ENCODE measurements at regions not wholly inside any gene's neighbourhood (a gene's known extent, or its start where the extent isn't known, plus 50 kb on each side); places are given as distances from the start of the nearest gene placed in this dataset.
"Not testable (repeated sequence)": the region's sequence is repeated elsewhere in the genome, so short reads cannot be mapped to it uniquely, and the experiment has no call there.

DNA sequence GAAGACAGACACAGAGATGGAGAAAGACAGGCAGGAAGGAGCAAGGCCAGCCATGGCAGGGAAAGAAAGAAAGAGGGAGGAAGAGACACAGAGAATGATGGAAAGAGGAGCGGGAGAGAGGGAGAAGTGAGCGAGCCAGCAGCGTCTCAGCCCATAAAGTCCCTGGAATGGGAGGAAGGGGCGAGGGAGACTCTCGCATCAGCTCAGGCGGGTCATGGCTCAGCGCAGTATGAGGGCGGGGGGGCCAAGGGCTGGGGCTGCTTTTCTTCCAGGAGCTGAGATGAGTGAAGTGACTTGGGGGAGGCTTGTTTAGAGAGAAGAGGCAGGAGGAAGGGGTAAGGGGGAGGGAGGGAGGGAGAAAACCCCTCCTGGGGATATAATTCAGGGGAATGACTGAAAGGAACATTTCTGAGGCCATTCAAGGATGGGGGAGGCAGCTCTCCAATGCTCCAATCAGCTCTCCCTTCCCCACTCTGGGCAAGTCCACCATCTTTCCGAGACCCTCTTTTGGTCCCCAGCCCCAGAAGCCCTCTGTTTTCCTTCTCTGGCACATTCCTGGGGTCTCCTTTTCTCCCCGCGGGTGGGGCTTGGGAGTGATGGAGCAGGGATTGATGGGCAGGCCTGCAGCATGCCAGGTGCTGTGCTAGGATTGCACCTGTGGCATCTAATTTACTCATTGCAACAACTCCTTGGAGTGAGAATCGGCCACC, 87.9 kb downstream of the HIF1AN start:
- Histone ChIP-seq H3K9ac (ENCODE audit: low read depth, low read length) (no peak overlapping the region), H3K4me1 (ENCODE audit: insufficient read depth, low read length) (peaks cover 5% of the 10 kb centered on the region; the same call in 1 of the 2 replicates), H3K9me3 (ENCODE audit: insufficient read depth, low read depth, low read length) (no peaks in the 10 kb centered on the region), H3K27ac (ENCODE audit: low read length) (no peak overlapping the region), H3K4me3 (ENCODE audit: low read length) (no peak overlapping the region), H3K27me3 (ENCODE audit: insufficient read depth, low read length) (peaks cover 26% of the 10 kb centered on the region), H3K36me3 (ENCODE audit: insufficient read depth, low read depth, low read length) (no peaks in the 10 kb centered on the region)

- H3K36me3 ChIP-seq (ENCODE audit: insufficient read depth, low read depth, low read length), result no peaks in the 10 kb centered on the region
- peaks cover 5% of the 10 kb centered on the region; the same call in 1 of the 2 replicates for H3K4me1 ChIP-seq (ENCODE audit: insufficient read depth, low read length)
- no peak overlapping the region for H3K4me3 ChIP-seq (ENCODE audit: low read length)
- H3K27me3 ChIP-seq (ENCODE audit: insufficient read depth, low read length), result peaks cover 20% of the 10 kb centered on the region
- no peak overlapping the region for H3K9ac ChIP-seq (ENCODE audit: low read depth, low read length)
- no peak overlapping the region for H3K27ac ChIP-seq (ENCODE audit: low read length)
- no peaks in the 10 kb centered on the region for H3K9me3 ChIP-seq (ENCODE audit: insufficient read depth, low read depth, low read length)
Observed at GRCh38 chr10:100624298-100624697, 88.6 kb downstream of the HIF1AN start.

DNA sequence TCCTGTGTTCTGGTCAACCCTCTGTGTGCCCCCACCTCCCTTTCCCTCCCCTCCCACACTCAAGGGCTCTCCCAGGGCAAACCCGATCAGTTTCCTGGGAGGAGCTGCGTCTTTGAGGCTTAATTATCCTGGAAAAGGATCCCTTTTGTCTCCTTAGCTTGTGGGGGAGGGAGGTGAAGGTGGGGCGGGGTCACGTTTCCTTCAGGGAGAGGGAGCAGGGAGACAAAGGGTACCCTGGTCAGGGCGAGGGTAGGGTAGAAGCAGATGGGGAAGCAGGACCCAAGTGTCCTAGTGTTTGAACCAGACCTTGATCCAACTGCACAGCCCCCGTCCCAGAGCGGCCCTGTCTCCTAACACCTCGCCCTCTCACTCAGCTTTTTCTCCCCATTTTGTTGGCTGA, 90.1 kb downstream of the HIF1AN start:
- Histone ChIP-seq H3K36me3 (ENCODE audit: insufficient read depth, low read depth, low read length) (no peaks in the 10 kb centered on the region), H3K4me3 (ENCODE audit: low read length) (peak overlapping the region; percentile 24; the same call in 1 of the 2 replicates), H3K4me1 (ENCODE audit: insufficient read depth, low read length) (peaks cover 5% of the 10 kb centered on the region; the same call in 1 of the 2 replicates), H3K9ac (ENCODE audit: low read depth, low read length) (no peak overlapping the region; the same call in 1 of the 2 replicates), H3K27ac (ENCODE audit: low read length) (no peak overlapping the region), H3K9me3 (ENCODE audit: insufficient read depth, low read depth, low read length) (no peaks in the 10 kb centered on the region), H3K27me3 (ENCODE audit: insufficient read depth, low read length) (peaks cover 13% of the 10 kb centered on the region)

DNA sequence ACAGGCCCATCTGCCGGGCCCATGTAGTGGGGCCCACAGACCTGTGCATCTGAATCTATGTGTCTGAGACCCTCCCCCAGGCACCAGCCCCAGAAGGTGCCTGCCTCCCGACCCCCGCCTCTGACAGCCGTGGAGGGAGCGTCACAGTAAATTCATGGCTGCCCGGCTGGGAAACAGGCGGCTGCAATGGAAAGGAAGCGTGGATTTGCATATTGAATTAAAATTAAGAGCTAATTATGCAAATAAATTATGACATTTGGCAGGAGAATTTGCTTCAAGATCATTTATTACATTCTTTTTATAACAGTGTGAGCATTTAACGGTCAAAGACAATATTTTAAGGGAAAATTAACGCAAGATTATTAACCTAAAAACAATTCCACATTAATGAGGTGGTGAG, 92.3 kb downstream of the HIF1AN start:
- Histone ChIP-seq H3K27me3 (ENCODE audit: insufficient read depth, low read length) (peaks cover 10% of the 10 kb centered on the region; the same call in 1 of the 2 replicates), H3K4me1 (ENCODE audit: insufficient read depth, low read length) (peaks cover 5% of the 10 kb centered on the region; the same call in 1 of the 2 replicates), H3K36me3 (ENCODE audit: insufficient read depth, low read depth, low read length) (no peaks in the 10 kb centered on the region), H3K9ac (ENCODE audit: low read depth, low read length) (no peak overlapping the region), H3K4me3 (ENCODE audit: low read length) (no peak overlapping the region), H3K27ac (ENCODE audit: low read length) (no peak overlapping the region), H3K9me3 (ENCODE audit: insufficient read depth, low read depth, low read length) (no peaks in the 10 kb centered on the region)

DNA sequence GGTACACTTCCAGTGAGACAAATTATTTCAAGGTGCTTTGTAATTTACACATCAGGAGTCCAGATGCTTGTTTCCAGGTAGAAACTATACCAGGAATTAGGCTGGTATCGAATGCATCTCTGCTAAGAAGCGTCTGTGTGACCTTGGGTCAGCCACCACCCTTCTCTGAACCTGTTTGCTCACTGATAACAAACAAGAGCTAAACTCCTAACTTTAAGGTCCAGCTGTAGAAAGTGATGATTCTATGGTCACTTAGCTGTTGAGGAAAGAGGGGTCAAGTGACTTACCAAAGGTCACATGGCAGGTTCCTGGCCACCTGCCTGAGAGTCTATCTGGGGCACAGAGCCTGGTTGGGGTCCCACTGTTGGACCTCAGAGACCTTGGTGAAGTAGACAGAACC, 95.4 kb downstream of the HIF1AN start:
- no peaks in the 10 kb centered on the region for H3K36me3 ChIP-seq (ENCODE audit: insufficient read depth, low read depth, low read length)

GRCh38 chr10:100632027-100632426, 96.3 kb downstream of the HIF1AN start:
- Histone ChIP-seq H3K27me3 (ENCODE audit: insufficient read depth, low read length) (peaks cover 1% of the 10 kb centered on the region; the same call in 1 of the 2 replicates), H3K9ac (ENCODE audit: low read depth, low read length) (no peak overlapping the region), H3K9me3 (ENCODE audit: insufficient read depth, low read depth, low read length) (no peaks in the 10 kb centered on the region), H3K4me3 (ENCODE audit: low read length) (no peak overlapping the region), H3K27ac (ENCODE audit: low read length) (no peak overlapping the region), H3K4me1 (ENCODE audit: insufficient read depth, low read length) (no peaks in the 10 kb centered on the region), H3K36me3 (ENCODE audit: insufficient read depth, low read depth, low read length) (no peaks in the 10 kb centered on the region)

More for the DNA sequence above, 95.4 kb downstream of the HIF1AN start:
- H3K27me3 ChIP-seq (ENCODE audit: insufficient read depth, low read length), result no peaks in the 10 kb centered on the region; the same call in 1 of the 2 replicates
- no peak overlapping the region for H3K27ac ChIP-seq (ENCODE audit: low read length)
- H3K4me3 ChIP-seq (ENCODE audit: low read length), result no peak overlapping the region
- H3K9ac ChIP-seq (ENCODE audit: low read depth, low read length), result no peak overlapping the region
- H3K4me1 ChIP-seq (ENCODE audit: insufficient read depth, low read length), result peaks cover 2% of the 10 kb centered on the region; the same call in 1 of the 2 replicates
- H3K9me3 ChIP-seq (ENCODE audit: insufficient read depth, low read depth, low read length), result no peaks in the 10 kb centered on the region

GRCh38 chr10:100634034-100634433, 98.3 kb downstream of the HIF1AN start:
- Histone ChIP-seq H3K4me1 (ENCODE audit: insufficient read depth, low read length) (peaks cover 5% of the 10 kb centered on the region), H3K9ac (ENCODE audit: low read depth, low read length) (no peak overlapping the region), H3K27me3 (ENCODE audit: insufficient read depth, low read length) (peaks cover 7% of the 10 kb centered on the region; the same call in 1 of the 2 replicates), H3K27ac (ENCODE audit: low read length) (no peak overlapping the region), H3K36me3 (ENCODE audit: insufficient read depth, low read depth, low read length) (no peaks in the 10 kb centered on the region), H3K4me3 (ENCODE audit: low read length) (no peak overlapping the region), H3K9me3 (ENCODE audit: insufficient read depth, low read depth, low read length) (no peaks in the 10 kb centered on the region)

GRCh38 chr10:100636848-100637553, 101.3 kb downstream of the HIF1AN start:
- Histone ChIP-seq H3K4me3 (ENCODE audit: low read length) (no peak overlapping the region), H3K9ac (ENCODE audit: low read depth, low read length) (no peak overlapping the region), H3K27ac (ENCODE audit: low read length) (no peak overlapping the region), H3K27me3 (ENCODE audit: insufficient read depth, low read length) (peaks cover 32% of the 10 kb centered on the region), H3K36me3 (ENCODE audit: insufficient read depth, low read depth, low read length) (no peaks in the 10 kb centered on the region), H3K4me1 (ENCODE audit: insufficient read depth, low read length) (peaks cover 9% of the 10 kb centered on the region), H3K9me3 (ENCODE audit: insufficient read depth, low read depth, low read length) (no peaks in the 10 kb centered on the region)

DNA sequence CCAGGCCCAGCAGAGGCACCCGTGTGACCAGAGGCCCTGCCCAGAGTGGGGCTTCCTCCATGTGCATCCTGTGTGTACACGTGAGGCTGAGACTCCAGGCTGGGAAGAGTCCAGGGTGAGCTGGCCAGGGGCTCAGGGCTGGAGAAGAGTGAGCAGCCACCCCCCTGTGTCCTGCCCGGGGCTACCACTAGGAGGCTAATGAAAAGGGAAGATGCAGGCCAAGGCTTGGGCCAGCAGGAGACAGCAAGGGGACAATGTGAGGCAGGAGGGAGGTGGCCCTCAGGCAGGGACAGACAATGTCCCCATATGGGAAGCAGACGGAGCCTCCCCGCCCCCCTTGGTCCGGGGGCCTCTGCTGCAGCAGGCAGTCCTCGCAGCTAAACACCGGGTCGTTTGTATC, 102.0 kb downstream of the HIF1AN start:
- no peak overlapping the region for H3K27ac ChIP-seq (ENCODE audit: low read length)
- no peaks in the 10 kb centered on the region for H3K9me3 ChIP-seq (ENCODE audit: insufficient read depth, low read depth, low read length)
- H3K4me1 ChIP-seq (ENCODE audit: insufficient read depth, low read length), result peaks cover 14% of the 10 kb centered on the region
- no peak overlapping the region for H3K9ac ChIP-seq (ENCODE audit: low read depth, low read length)
- peaks cover 34% of the 10 kb centered on the region for H3K27me3 ChIP-seq (ENCODE audit: insufficient read depth, low read length)
- no peak overlapping the region for H3K4me3 ChIP-seq (ENCODE audit: low read length)
- H3K36me3 ChIP-seq (ENCODE audit: insufficient read depth, low read depth, low read length), result no peaks in the 10 kb centered on the region

DNA sequence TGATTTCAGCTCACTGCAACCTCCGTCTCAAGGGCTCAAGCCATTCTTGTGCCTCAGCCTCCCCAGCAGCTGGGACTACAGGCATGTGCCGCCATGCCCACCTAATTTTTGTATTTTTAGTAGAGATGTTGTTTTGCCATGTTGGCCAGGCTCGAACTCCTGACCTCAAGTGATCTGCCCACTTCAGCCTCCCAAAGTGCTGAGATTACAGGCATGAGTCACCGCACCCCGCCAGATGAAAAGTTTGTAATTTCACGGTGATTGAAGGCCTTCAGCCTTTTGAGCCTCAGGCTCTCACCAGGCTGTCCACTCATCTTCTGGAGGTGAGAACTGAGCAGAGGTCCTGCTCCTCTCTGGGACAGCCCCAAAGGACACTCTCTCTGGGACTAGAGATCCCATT, 103.2 kb downstream of the HIF1AN start:
- not testable (repeated sequence) for H3K36me3 ChIP-seq (ENCODE audit: insufficient read depth, low read depth, low read length); H3K9ac ChIP-seq (ENCODE audit: low read depth, low read length); H3K9me3 ChIP-seq (ENCODE audit: insufficient read depth, low read depth, low read length); H3K4me3 ChIP-seq (ENCODE audit: low read length); H3K27ac ChIP-seq (ENCODE audit: low read length)
- Histone ChIP-seq H3K27me3 (ENCODE audit: insufficient read depth, low read length) (peaks cover 36% of the 10 kb centered on the region), H3K4me1 (ENCODE audit: insufficient read depth, low read length) (peaks cover 16% of the 10 kb centered on the region)

- Histone ChIP-seq H3K9me3 (ENCODE audit: insufficient read depth, low read depth, low read length) (no peaks in the 10 kb centered on the region), H3K9ac (ENCODE audit: low read depth, low read length) (peak overlapping the region; percentile 30; the same call in 1 of the 2 replicates), H3K27me3 (ENCODE audit: insufficient read depth, low read length) (peaks cover 60% of the 10 kb centered on the region), H3K4me1 (ENCODE audit: insufficient read depth, low read length) (peaks cover 16% of the 10 kb centered on the region), H3K4me3 (ENCODE audit: low read length) (peak overlapping the region; percentile 59), H3K36me3 (ENCODE audit: insufficient read depth, low read depth, low read length) (no peaks in the 10 kb centered on the region), H3K27ac (ENCODE audit: low read length) (peak overlapping the region; percentile 66)
Observed at GRCh38 chr10:100642295-100642994, 102.9 kb upstream of the PAX2 start.
